Aorta (tissue), 5 donors: ENCODE measurements at regions not wholly inside any gene's neighbourhood (a gene's known extent, or its start where the extent isn't known, plus 50 kb on each side); places are given as distances from the start of the nearest gene placed in this dataset.

ENCODE experiments used
- ATAC-seq: fragments of 200-7000 bp; cut with Tn5 transposase; one replicate; pipeline ENCODE4 v1.9.1; 2022; ENCODE audit warnings: moderate library complexity; ENCODE audit not compliant: low FRiP score
- DNase-seq, 2 donors: peaks; one replicate each; pipeline ENCODE4 v3.0.0-alpha.2; 2020
- H3K27ac ChIP-seq, 2 donors: one replicate each; pipeline ENCODE4 v1.5.1; 2013; ENCODE audit warnings: low read length in 2 of 2, mild to moderate bottlenecking in 2 of 2, moderate library complexity in 2 of 2, control low read depth in 1 of 2, inconsistent platforms in 1 of 2, low read depth in 1 of 2
- H3K27me3 ChIP-seq, 2 donors: one replicate each; pipeline ENCODE4 v1.6.1; 2013; ENCODE audit warnings: control low read depth in 1 of 2, low read length in 1 of 2, mild to moderate bottlenecking in 1 of 2, moderate library complexity in 1 of 2; ENCODE audit not compliant: insufficient read depth in 2 of 2, control insufficient read depth in 1 of 2
- H3K36me3 ChIP-seq, 2 donors: one replicate each; pipeline ENCODE4 v1.6.1; 2013; ENCODE audit warnings: control low read depth in 1 of 2, low read length in 1 of 2, mild to moderate bottlenecking in 1 of 2; ENCODE audit not compliant: insufficient read depth in 2 of 2, control insufficient read depth in 1 of 2
- H3K4me1 ChIP-seq, 2 donors: one replicate each; pipeline ENCODE4 v1.6.1; 2013; ENCODE audit warnings: low read length in 2 of 2, control low read depth in 1 of 2, mild to moderate bottlenecking in 1 of 2, moderate library complexity in 1 of 2; ENCODE audit not compliant: insufficient read depth in 2 of 2, control insufficient read depth in 1 of 2
- H3K4me3 ChIP-seq, 2 donors: one replicate each; pipeline ENCODE4 v1.5.1; 2013; ENCODE audit warnings: low read length in 2 of 2, control low read depth in 1 of 2, mild to moderate bottlenecking in 1 of 2
- H3K9me3 ChIP-seq: one replicate; pipeline ENCODE4 v1.6.1; 2013; ENCODE audit warnings: mild to moderate bottlenecking, low read length; ENCODE audit not compliant: control insufficient read depth
- WGBS, 2 donors: extraction: QIAGEN DNeasy Blood & Tissue Kit; methylation state at CpG; one replicate each; pipeline ENCODE4 v1.1.7; 2013; 5-methylcytosine and 5-hydroxymethylcytosine counted together
- intact Hi-C, 2 donors: fragments of 100-400 bp; cut with DNase I; formaldehyde crosslinking; loops; one replicate each; pipeline versions ENCODE4 v1.14.2 to v1.15.0; 2022
- donor health status: healthy with polysubstance abuse.
- donor health status: Bipolar disorder and iron deficiency.
- donor health status: DM: no; HTN: no; CAD: no.
- donor health status: DM: no; HTN: no; CAD: no.
- donor health status: DM: yes; HTN: yes; CAD: no.

DNA sequence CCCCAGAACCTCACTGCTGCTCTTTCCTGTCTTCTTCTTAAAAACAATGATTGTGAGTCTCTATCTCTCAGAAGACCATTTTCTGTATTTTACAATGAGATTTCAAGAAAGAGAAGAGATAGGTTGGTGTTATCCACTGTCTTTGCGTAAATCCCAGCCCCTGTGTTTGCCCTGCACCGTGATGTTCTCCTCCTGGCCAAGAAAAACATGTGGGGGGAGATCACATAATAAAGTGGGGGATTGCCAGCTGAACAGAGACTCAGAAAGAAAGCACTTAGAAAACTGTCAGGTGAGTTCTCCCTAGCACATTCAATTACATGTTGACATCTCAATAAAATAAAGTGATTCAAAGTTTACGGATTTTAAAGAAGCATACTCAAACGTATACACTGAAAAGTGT is 105.0 kb upstream of the PITRM1 start:
- Histone ChIP-seq H3K4me1 (no peaks in the 10 kb centered on the region), H3K27ac (no peak overlapping the region), H3K9me3 (no peaks in the 10 kb centered on the region), H3K27me3 (no peaks in the 10 kb centered on the region), H3K4me3 (no peak overlapping the region), H3K36me3 (no peaks in the 10 kb centered on the region)
- 76% methylated on average over 4 of the region's 4 CpGs for WGBS, 2 donors
- intact Hi-C loops, result no loop called here
- ATAC-seq, result no peak
- DNase-seq, result no peak

DNA sequence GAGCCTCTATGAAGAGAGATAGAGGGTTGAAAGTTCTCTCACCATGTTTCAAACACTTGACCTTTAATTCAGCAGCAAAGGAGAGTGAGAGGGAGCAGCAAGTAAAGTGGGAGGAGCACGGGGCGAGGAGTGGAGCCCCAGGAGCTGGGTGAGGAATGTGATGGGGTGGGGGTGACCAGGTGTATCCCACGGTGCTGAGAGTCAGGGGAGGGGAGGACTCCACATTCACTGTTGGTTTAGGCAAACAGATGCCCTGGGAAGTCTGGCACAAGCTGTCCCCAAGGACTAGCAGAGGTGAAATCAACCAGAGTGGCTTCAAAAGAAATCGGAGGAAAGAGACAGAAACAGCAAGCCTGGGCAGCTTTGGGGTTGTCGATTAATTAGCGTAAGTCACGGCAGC is 101.8 kb upstream of the PITRM1 start:
- no peaks in the 10 kb centered on the region for H3K4me1 ChIP-seq
- no peaks in the 10 kb centered on the region for H3K36me3 ChIP-seq
- 91 to 92% methylated on average over 7 of the region's 7 CpGs for WGBS, 2 donors
- no peaks in the 10 kb centered on the region for H3K27me3 ChIP-seq
- no peak overlapping the region for H3K4me3 ChIP-seq
- ATAC-seq (no peak), DNase-seq (no peak)
- no peaks in the 10 kb centered on the region for H3K9me3 ChIP-seq
- intact Hi-C loops, result no loop called here
- H3K27ac ChIP-seq, result no peak overlapping the region

DNA sequence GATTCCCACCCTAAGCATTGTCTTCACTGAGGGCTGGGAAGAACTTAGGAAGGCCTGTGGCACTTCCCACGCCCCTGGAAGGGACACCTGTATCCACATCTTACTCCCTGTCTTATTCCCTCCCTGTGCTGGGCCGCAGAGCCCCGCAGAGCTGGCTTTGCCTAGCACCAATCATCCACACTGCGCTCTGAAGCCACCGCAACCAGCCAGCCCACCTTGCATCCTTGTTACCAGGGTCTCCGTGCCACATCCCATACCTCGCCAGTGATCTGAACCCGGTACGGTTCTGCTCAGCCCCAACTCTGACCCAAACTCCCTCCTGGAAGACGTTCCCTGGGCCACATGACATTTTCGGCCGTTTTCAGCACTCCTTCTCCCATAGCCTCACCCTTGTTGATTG is 101.4 kb upstream of the PITRM1 start:
- 89 to 95% methylated on average over 12 of the region's 12 CpGs for WGBS, 2 donors
- intact Hi-C loops, result no loop called here
- Histone ChIP-seq H3K27ac (no peak overlapping the region), H3K9me3 (no peaks in the 10 kb centered on the region), H3K27me3 (no peaks in the 10 kb centered on the region), H3K4me1 (no peaks in the 10 kb centered on the region), H3K36me3 (no peaks in the 10 kb centered on the region), H3K4me3 (no peak overlapping the region)
- ATAC-seq, result no peak
- DNase-seq, result no peak

DNA sequence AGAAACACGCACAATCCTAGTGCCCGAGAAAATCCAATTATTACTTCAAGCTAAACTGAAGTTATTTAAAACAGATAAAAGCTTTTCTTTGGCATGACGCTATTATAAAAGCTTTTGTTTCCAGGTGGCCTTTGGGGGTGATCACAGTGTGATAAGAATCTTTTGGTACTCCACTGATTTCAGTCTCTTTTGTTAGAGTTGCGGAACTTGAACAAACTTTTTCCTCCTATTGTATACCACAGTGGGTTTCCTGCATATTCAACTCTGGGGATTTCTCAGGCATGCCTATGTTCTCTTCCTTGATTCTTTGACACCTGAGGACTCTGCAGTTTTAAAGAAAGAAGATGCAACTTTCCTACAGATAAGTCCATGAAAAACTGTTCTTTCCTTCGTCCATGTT is 99.7 kb upstream of the PITRM1 start:
- no peak for ATAC-seq

DNA sequence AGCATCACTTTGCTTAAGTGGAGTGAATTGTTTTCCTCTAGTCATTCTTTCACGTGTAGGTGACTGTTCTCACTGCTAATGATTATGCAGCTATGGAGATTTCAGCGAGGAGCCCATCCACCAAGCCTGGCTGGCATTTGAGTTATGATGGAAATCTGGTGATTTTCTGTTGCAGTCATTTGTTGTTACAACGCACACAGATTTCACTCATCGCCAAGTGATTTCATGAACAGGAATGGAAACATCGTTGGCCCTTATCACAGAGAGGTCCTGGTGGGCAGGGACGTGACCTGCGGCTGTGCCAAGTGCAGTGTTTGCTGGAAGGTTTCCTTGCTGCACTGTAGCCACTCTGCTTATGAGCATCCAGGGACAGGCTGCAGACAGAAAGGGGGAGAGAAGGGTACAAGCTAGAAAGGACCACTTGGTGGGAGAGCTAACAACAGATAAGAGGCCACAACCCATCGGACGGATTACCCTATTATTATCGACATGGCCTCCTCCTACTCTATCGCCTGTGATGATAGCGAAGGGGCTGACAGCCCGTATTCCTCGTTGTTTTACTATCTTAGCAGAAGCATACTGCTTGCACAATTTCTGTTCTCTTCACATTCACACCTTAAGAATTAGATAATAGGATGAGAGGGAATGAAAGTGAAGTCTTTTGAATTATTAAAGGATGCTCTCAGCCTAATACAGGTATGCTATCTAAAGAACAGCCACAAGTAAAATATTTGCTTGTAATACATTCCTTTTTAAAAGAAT is 99.0 kb upstream of the PITRM1 start:
- WGBS, 2 donors, result 35 to 37% methylated on average over 14 of the region's 14 CpGs
- H3K36me3 ChIP-seq, result no peaks in the 10 kb centered on the region
- H3K9me3 ChIP-seq, result no peaks in the 10 kb centered on the region
- no peak overlapping the region for H3K4me3 ChIP-seq
- intact Hi-C loops, result no loop called here
- H3K27ac ChIP-seq, result no peak overlapping the region
- H3K4me1 ChIP-seq, result no peaks in the 10 kb centered on the region
- DNase-seq (peak in 1 of 2 donors; percentile 63), ATAC-seq (no peak)
- no peaks in the 10 kb centered on the region for H3K27me3 ChIP-seq

More for the DNA sequence above, 99.7 kb upstream of the PITRM1 start:
- no peak overlapping the region for H3K27ac ChIP-seq
- 93 to 97% methylated on average over 5 of the region's 5 CpGs for WGBS, 2 donors
- no peak overlapping the region for H3K4me3 ChIP-seq
- intact Hi-C loops, result no loop called here
- H3K9me3 ChIP-seq, result no peaks in the 10 kb centered on the region
- H3K36me3 ChIP-seq, result no peaks in the 10 kb centered on the region
- H3K4me1 ChIP-seq, result no peaks in the 10 kb centered on the region
- H3K27me3 ChIP-seq, result no peaks in the 10 kb centered on the region
- DNase-seq, result no peak

DNA sequence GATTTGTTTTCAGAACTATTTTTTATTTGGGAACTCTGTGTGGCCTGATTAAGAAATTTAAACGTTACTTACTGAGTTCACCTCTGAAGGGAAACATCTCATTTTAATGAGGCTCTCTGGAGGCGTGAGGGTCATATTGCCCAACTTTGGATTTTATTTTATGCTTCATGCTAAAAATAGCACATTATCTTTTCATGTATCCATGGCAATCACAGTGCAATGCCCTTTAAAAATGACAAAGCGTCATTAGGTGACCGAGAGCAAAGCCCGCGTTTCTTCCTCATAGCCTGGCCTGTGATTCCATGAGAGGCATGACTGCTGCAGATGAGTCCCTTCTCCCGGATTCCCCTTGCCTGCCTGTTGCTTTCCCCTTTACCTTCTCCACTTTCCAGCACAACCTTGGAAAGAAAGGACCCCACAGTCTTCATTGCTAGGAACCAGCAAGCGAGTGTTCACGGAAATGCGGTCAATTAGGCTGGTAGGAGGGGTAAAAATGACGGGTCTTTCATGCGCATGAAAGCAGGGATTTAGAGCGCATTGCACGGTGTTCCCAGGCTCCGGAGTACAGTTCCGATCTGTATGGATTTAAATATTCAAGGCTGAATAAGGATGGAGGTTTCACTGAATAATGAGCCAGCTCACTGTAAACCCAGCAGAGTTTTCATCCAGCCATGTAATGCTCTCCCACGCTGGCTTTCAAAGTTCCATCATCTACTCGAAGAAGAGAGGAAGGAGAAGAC is 98.2 kb upstream of the PITRM1 start:
- Histone ChIP-seq H3K4me1 (no peaks in the 10 kb centered on the region), H3K36me3 (no peaks in the 10 kb centered on the region), H3K9me3 (no peaks in the 10 kb centered on the region), H3K4me3 (no peak overlapping the region), H3K27me3 (no peaks in the 10 kb centered on the region), H3K27ac (peak overlapping the region in 1 of 2 donors; percentile 23)
- intact Hi-C loops, result no loop called here
- ATAC-seq (no peak), DNase-seq (no peak)
- WGBS, 2 donors, result 34 to 35% methylated on average over 18 of the region's 18 CpGs

DNA sequence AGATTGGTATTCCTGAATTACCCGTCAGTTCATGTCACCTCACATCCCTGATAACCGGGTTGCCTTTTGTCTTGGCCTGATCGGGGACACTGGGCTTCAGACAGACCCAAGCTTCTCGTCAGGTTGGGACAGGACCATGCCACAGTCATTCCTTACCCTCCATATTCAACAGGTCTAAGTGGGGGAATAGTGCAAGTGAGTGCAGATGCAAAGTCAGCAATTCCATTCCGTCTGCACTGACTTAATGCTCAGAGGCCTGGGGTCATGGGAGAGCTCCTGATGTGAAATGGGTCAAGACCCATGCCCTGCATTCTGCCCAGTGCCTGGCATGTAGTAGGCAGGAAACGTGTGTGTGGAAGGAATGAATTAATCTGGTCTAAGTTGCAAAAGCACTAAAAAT is 95.4 kb upstream of the PITRM1 start:
- no peaks in the 10 kb centered on the region for H3K36me3 ChIP-seq
- H3K27me3 ChIP-seq, result no peaks in the 10 kb centered on the region
- H3K9me3 ChIP-seq, result no peaks in the 10 kb centered on the region
- H3K27ac ChIP-seq, result no peak overlapping the region
- DNase-seq (no peak), ATAC-seq (no peak)
- no peak overlapping the region for H3K4me3 ChIP-seq
- no peaks in the 10 kb centered on the region for H3K4me1 ChIP-seq
- WGBS, 2 donors, result 85 to 91% methylated on average over 6 of the region's 6 CpGs
- intact Hi-C loops, result no loop called here

DNA sequence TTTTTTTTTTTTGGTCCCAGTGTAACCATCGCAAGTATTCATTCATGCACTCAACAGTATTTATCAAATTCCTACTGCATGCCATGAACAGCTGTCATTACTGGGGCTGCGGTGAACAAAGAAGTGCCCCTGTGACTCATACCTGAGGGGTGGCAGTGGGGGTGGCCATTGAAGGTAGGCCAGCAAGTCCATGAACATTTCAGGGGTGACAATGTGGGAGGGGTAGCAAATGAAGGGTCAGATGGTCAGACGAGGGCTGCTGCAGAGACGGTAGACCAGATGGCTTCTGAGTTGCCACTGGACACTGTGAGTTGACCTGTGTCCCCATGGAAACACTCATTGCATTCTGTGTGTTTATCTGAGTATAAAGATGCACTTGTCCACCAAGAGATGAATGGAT is 92.5 kb upstream of the PITRM1 start:
- no peaks in the 10 kb centered on the region for H3K9me3 ChIP-seq
- no peak for DNase-seq
- H3K36me3 ChIP-seq, result no peaks in the 10 kb centered on the region
- ATAC-seq, result no peak
- H3K4me1 ChIP-seq, result no peaks in the 10 kb centered on the region
- 79 to 85% methylated on average over 4 of the region's 4 CpGs for WGBS, 2 donors
- intact Hi-C loops, result no loop called here
- H3K27ac ChIP-seq, result no peak overlapping the region
- no peak overlapping the region for H3K4me3 ChIP-seq
- no peaks in the 10 kb centered on the region for H3K27me3 ChIP-seq

DNA sequence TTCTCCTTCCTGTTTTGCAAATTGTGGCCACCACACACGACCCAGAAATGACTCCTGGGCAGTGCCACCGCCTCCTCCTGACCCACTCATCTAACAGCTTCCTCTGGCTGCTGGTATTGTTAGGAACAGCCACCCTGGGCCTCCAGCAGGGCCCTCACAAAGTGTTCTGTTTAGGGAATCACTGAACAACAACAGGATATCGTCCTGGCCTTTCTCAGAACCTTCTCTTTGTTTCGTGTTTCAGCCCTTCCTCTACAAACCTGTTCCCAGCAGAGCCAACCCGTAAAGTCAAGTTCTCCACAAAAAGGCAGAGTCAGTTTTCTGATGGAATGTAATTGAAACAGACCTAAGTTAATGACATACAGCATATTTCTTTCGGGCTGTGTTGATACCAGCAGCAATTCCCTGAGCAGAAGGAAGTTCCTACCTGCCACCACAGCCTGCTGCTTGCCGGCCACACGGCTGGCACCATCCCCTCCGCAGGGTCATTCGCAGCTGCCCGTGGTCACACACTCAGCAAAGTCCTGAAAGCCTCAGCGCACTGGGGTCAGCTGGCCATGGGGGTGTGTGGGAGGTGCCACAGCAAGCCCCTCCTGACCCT is 91.7 kb upstream of the PITRM1 start:
- intact Hi-C loops, result no loop called here
- Histone ChIP-seq H3K27me3 (no peaks in the 10 kb centered on the region), H3K9me3 (no peaks in the 10 kb centered on the region), H3K4me3 (no peak overlapping the region), H3K36me3 (no peaks in the 10 kb centered on the region), H3K27ac (no peak overlapping the region), H3K4me1 (no peaks in the 10 kb centered on the region)
- ATAC-seq (peak; percentile 50), DNase-seq (no peak)
- 88 to 89% methylated on average over 12 of the region's 12 CpGs for WGBS, 2 donors
